ENCODE measurements at regions not wholly inside any gene's neighbourhood (a gene's known extent, or its start where the extent isn't known, plus 50 kb on each side); places are given as distances from the start of the nearest gene placed in this dataset.

DNA sequence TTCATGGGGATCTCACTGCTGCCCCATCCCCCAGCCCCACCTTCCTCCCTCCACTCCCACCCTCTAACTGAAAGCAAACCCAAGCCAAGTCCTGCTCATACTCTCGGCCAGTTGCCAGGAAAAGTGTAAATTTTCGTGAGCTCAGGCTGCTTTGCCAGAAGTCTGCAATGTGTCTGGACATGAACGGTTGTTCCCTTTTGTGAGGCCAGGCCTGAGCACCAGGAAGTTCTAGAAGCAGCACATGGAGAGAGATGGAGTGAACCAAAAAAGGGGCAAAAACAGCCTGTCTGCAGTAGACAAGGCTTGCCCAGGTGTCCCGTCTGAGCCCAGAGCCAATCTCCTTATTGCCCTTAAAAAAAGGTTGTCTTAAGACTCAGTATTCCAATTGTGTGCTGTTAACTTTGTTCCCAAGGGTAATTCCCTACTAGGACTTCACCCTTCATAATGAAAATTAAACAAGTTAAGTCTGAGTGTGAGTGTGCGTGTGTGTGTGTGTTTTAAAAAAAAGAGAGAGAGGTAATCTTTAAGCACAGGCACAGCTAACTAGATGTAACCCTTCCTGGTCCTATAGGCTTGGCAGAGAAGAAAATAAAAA lies 247.1 kb downstream of the BCL11A start:
- Histone ChIP-seq H3K4me1 (ENCODE audit: insufficient read depth, insufficient read length) (no peaks in the 10 kb centered on the region), H3K4me3 (ENCODE audit: insufficient read length, low read depth) (no peak overlapping the region), H3K9ac (ENCODE audit: insufficient read length, low read depth) (no peak overlapping the region), H3K27me3 (ENCODE audit: insufficient read depth, insufficient read length) (no peaks in the 10 kb centered on the region), H3K36me3 (ENCODE audit: insufficient read depth, insufficient read length, low read length) (no peaks in the 10 kb centered on the region), H3K9me3 (ENCODE audit: insufficient read depth, low read length) (no peaks in the 10 kb centered on the region)
- DNase-seq (ENCODE audit: low read depth, low spot score): no peak
- no peak for TF ChIP-seq ZNF274 (IDR thresholded peaks at IDR 0.05; ENCODE audit: low read depth, low read length)
- no peak for TF ChIP-seq SUZ12 (IDR thresholded peaks at IDR 0.05; ENCODE audit: extremely low read depth, insufficient read depth, insufficient read length)
- TF ChIP-seq YY1 (IDR thresholded peaks at IDR 0.05; ENCODE audit: insufficient read depth, insufficient read length): no peak

DNA sequence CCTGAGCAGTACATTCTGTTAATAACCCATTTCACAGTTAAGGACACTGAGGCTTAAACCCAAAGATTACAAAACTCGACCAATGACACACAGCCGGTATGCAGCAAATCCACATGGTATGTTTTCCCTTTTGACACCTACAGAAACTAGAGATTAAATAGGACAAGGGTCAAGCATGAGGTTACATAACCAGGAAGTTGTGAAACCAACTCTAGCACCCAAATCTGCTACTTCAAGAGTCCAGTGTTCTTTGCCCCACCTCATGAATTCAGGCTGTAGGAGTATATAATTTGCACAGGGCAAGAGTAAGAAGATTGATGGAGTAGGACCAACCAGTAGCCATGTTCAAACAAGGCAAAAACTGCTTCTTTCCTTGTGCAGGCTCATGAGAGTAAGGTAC lies 249.8 kb downstream of the BCL11A start:
- Histone ChIP-seq H3K9me3 (ENCODE audit: insufficient read depth, low read length) (no peaks in the 10 kb centered on the region), H3K36me3 (ENCODE audit: insufficient read depth, insufficient read length, low read length) (no peaks in the 10 kb centered on the region), H3K4me3 (ENCODE audit: insufficient read length, low read depth) (no peak overlapping the region), H3K4me1 (ENCODE audit: insufficient read depth, insufficient read length) (no peaks in the 10 kb centered on the region), H3K9ac (ENCODE audit: insufficient read length, low read depth) (no peak overlapping the region), H3K27me3 (ENCODE audit: insufficient read depth, insufficient read length) (no peaks in the 10 kb centered on the region)
- no peak for DNase-seq (ENCODE audit: low read depth, low spot score)
- TF ChIP-seq SUZ12 (IDR thresholded peaks at IDR 0.05; ENCODE audit: extremely low read depth, insufficient read depth, insufficient read length) (no peak), YY1 (IDR thresholded peaks at IDR 0.05; ENCODE audit: insufficient read depth, insufficient read length) (no peak), ZNF274 (IDR thresholded peaks at IDR 0.05; ENCODE audit: low read depth, low read length) (no peak)

DNA sequence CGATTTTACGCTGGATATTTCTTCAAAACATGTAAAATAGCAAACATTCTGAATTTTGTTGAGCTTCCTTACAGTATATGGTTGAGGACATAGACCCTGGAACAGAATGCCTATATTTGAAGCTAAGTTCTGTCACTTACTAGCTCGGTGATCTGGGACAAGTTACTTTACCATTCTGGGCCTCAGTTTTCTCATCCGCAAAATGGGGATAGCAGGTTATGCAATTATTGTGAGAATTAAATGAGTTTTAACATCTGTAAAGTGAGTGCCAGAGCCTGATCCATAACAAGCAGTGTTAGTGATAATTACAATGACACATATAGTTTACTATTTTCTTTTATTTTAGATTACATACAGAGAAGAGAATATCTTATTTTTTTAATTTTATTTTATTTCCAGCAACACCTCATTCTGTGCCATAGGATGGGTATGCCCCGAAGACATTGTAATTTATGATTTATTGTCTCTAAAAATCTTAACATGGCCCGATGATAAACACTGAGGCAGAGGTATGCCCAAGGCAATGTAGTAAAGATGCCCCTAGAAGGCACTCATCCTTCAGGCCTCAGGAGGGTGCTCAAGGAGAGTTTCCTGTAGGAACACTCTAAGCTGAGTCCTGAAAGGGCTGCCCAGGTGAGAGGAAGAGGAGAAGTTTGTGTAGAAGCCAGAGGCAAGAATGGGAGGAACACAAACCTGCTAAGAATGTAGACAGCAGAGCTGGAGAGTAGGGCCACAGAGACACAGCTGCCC lies 250.9 kb downstream of the BCL11A start:
- H3K36me3 ChIP-seq (ENCODE audit: insufficient read depth, insufficient read length, low read length): no peaks in the 10 kb centered on the region
- TF ChIP-seq ZNF274 (IDR thresholded peaks at IDR 0.05; ENCODE audit: low read depth, low read length) (no peak), SUZ12 (IDR thresholded peaks at IDR 0.05; ENCODE audit: extremely low read depth, insufficient read depth, insufficient read length) (no peak), YY1 (IDR thresholded peaks at IDR 0.05; ENCODE audit: insufficient read depth, insufficient read length) (no peak)
- no peak overlapping the region for H3K4me3 ChIP-seq (ENCODE audit: insufficient read length, low read depth)
- no peak for DNase-seq (ENCODE audit: low read depth, low spot score)
- no peaks in the 10 kb centered on the region for H3K27me3 ChIP-seq (ENCODE audit: insufficient read depth, insufficient read length)
- no peaks in the 10 kb centered on the region for H3K9me3 ChIP-seq (ENCODE audit: insufficient read depth, low read length)
- H3K9ac ChIP-seq (ENCODE audit: insufficient read length, low read depth): no peak overlapping the region
- H3K4me1 ChIP-seq (ENCODE audit: insufficient read depth, insufficient read length): no peaks in the 10 kb centered on the region

DNA sequence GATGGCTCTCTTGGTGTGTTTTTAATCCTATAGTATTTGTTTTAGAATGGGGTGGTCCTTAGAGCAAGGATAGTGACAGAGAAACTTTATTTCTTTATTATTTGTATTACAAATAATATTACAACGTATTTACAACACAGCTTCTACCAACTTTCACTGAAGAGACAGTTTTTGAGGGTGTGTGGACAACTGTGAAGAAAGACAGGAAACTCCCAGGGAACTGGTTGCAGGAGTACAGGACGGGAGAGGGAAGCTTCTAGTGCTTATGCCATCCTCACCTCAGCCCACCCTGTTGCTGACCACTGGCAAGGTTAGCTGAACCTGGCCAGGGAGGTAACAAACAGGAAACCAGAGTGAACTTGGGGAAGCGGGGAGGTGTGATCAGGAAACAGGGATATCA lies 251.7 kb downstream of the BCL11A start:
- H3K9ac ChIP-seq (ENCODE audit: insufficient read length, low read depth): no peak overlapping the region
- no peaks in the 10 kb centered on the region for H3K27me3 ChIP-seq (ENCODE audit: insufficient read depth, insufficient read length)
- H3K4me1 ChIP-seq (ENCODE audit: insufficient read depth, insufficient read length): no peaks in the 10 kb centered on the region
- no peaks in the 10 kb centered on the region for H3K36me3 ChIP-seq (ENCODE audit: insufficient read depth, insufficient read length, low read length)
- no peak for DNase-seq (ENCODE audit: low read depth, low spot score)
- no peak overlapping the region for H3K4me3 ChIP-seq (ENCODE audit: insufficient read length, low read depth)
- H3K9me3 ChIP-seq (ENCODE audit: insufficient read depth, low read length): no peaks in the 10 kb centered on the region
- TF ChIP-seq YY1 (IDR thresholded peaks at IDR 0.05; ENCODE audit: insufficient read depth, insufficient read length) (no peak), ZNF274 (IDR thresholded peaks at IDR 0.05; ENCODE audit: low read depth, low read length) (no peak), SUZ12 (IDR thresholded peaks at IDR 0.05; ENCODE audit: extremely low read depth, insufficient read depth, insufficient read length) (no peak)

DNA sequence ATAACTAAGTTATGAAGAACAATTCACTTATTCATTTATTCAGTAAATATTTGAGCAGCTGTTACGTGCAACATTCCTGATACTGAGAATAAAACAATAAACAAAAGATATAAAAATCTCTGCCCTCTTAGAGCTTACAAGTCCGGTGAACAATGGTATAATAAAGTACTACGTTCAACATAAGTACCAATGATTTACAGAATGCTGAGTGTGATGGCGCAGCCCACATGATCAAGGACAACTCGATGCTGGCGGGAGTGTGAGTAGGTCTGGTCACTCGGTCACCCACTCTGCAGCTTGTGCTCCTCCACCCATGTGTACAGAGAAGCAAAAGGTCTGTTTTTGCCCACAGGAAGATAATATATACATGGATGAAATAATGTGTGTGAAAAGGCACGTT lies 254.3 kb downstream of the BCL11A start:
- H3K9me3 ChIP-seq (ENCODE audit: insufficient read depth, low read length): no peaks in the 10 kb centered on the region
- H3K27me3 ChIP-seq (ENCODE audit: insufficient read depth, insufficient read length): no peaks in the 10 kb centered on the region
- no peak overlapping the region for H3K4me3 ChIP-seq (ENCODE audit: insufficient read length, low read depth)
- TF ChIP-seq SUZ12 (IDR thresholded peaks at IDR 0.05; ENCODE audit: extremely low read depth, insufficient read depth, insufficient read length): no peak
- no peak for TF ChIP-seq ZNF274 (IDR thresholded peaks at IDR 0.05; ENCODE audit: low read depth, low read length)
- DNase-seq (ENCODE audit: low read depth, low spot score): no peak
- no peak overlapping the region for H3K9ac ChIP-seq (ENCODE audit: insufficient read length, low read depth)
- no peaks in the 10 kb centered on the region for H3K36me3 ChIP-seq (ENCODE audit: insufficient read depth, insufficient read length, low read length)
- H3K4me1 ChIP-seq (ENCODE audit: insufficient read depth, insufficient read length): peaks cover 2% of the 10 kb centered on the region

DNA sequence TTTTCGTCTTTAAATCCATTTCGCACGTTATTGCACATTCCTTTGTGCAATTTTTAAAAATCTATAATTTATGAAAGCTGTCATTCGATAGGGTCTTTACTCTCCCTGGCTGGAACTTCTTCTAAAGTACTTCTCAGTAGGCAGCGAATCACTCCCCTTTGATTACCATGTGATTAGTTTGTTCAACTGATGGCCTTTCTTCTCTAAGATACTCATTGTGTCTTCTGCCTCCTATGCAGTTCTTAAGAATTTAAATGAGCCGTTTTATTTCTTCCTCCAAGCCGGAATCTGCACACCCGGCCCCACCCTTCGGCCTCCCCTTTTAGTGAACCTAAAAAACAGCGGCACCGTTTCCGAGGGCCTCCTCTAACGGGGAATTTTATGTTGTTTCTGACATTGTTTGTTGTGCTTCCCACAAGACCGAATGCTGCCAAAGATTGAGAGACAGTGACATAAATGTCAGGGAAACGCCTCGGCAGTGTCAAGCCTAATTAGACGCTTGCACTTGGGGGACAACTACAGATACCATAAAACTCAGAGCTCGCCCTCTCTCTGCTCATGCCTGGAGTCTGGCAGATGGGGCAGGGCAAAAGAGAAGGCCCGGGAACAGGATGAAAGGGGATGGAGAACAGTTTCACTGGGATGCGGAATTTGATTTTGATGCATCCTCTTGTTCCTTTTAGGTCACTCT lies 255.3 kb downstream of the BCL11A start:
- DNase-seq (ENCODE audit: low read depth, low spot score): no peak
- H3K9me3 ChIP-seq (ENCODE audit: insufficient read depth, low read length): no peaks in the 10 kb centered on the region
- no peaks in the 10 kb centered on the region for H3K27me3 ChIP-seq (ENCODE audit: insufficient read depth, insufficient read length)
- no peak overlapping the region for H3K9ac ChIP-seq (ENCODE audit: insufficient read length, low read depth)
- no peak for TF ChIP-seq ZNF274 (IDR thresholded peaks at IDR 0.05; ENCODE audit: low read depth, low read length)
- no peak for TF ChIP-seq YY1 (IDR thresholded peaks at IDR 0.05; ENCODE audit: insufficient read depth, insufficient read length)
- no peak for TF ChIP-seq SUZ12 (IDR thresholded peaks at IDR 0.05; ENCODE audit: extremely low read depth, insufficient read depth, insufficient read length)
- peaks cover 2% of the 10 kb centered on the region for H3K4me1 ChIP-seq (ENCODE audit: insufficient read depth, insufficient read length)
- no peak overlapping the region for H3K4me3 ChIP-seq (ENCODE audit: insufficient read length, low read depth)
- no peaks in the 10 kb centered on the region for H3K36me3 ChIP-seq (ENCODE audit: insufficient read depth, insufficient read length, low read length)

DNA sequence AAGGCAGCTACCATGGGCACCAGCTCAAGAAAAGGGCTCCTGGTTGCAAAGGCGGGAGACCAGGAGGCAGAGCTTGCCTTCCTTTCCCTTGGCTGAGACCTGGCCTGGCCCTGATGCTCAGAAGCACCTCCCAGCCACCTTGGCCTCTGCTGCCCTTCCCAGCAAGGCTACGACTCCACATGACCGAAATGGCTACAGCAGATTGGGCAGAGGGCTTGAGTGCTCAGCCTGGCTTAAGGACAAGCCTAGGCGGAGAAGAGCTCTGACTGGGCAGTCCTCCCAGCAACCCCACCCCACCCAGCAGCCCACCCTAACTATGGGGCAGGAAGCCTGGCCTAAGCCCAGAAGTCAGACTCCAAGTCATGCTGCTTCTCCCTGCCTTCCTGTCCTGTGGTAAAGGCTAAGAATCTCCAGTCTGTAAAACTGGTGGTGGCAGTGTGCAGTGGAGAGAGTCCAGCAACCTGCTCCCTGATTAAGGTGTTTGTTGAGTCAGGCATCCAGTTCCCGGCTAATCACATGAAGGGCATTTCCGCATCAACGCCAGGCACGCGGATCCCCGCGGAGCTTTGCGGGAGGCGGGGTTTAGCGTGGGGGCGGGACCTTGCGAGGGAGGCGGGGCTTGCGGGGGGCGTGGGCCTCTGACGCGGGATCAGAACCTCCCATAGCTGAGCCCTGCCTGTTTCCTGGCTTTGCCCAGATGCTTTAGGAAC lies 256.0 kb downstream of the BCL11A start:
- peak; percentile 43 for DNase-seq (ENCODE audit: low read depth, low spot score)
- H3K4me3 ChIP-seq (ENCODE audit: insufficient read length, low read depth): no peak overlapping the region
- no peak overlapping the region for H3K9ac ChIP-seq (ENCODE audit: insufficient read length, low read depth)
- no peaks in the 10 kb centered on the region for H3K27me3 ChIP-seq (ENCODE audit: insufficient read depth, insufficient read length)
- H3K4me1 ChIP-seq (ENCODE audit: insufficient read depth, insufficient read length): peaks cover 2% of the 10 kb centered on the region
- no peak for TF ChIP-seq SUZ12 (IDR thresholded peaks at IDR 0.05; ENCODE audit: extremely low read depth, insufficient read depth, insufficient read length)
- no peak for TF ChIP-seq YY1 (IDR thresholded peaks at IDR 0.05; ENCODE audit: insufficient read depth, insufficient read length)
- no peak for TF ChIP-seq ZNF274 (IDR thresholded peaks at IDR 0.05; ENCODE audit: low read depth, low read length)
- H3K36me3 ChIP-seq (ENCODE audit: insufficient read depth, insufficient read length, low read length): no peaks in the 10 kb centered on the region
- H3K9me3 ChIP-seq (ENCODE audit: insufficient read depth, low read length): no peaks in the 10 kb centered on the region
